DND-41 (cell line): ENCODE measurements at regions not wholly inside any gene's neighbourhood (a gene's known extent, or its start where the extent isn't known, plus 50 kb on each side); places are given as distances from the start of the nearest gene placed in this dataset.

Experiments
- ATAC-seq: fragments of 200-7000 bp; cut with Tn5 transposase; 3 replicates; pipeline ENCODE4 v1.9.1; 2021; ENCODE audit warnings: low read depth; ENCODE audit not compliant: insufficient read depth
- DNase-seq: peaks from one replicate; pipeline ENCODE4 v3.0.0-alpha.2; 2020
- H2AFZ ChIP-seq: 2 replicates; pipeline ENCODE4 v1.6.0; 2012; ENCODE audit warnings: low read depth, low read length
- H3K27ac ChIP-seq: 2 replicates; pipeline ENCODE4 v1.5.1; 2012; ENCODE audit warnings: low read length, inconsistent platforms
- H3K27me3 ChIP-seq: fragments of 200-600 bp; sonication (generic); 2 replicates; pipeline ENCODE4 v1.6.0; 2012; ENCODE audit warnings: low read length, mild to moderate bottlenecking, inconsistent platforms; ENCODE audit not compliant: insufficient read depth, poor library complexity
- H3K36me3 ChIP-seq: 2 replicates; pipeline ENCODE4 v1.5.1; 2012; ENCODE audit warnings: low read length, inconsistent platforms; ENCODE audit not compliant: insufficient read depth
- H3K4me1 ChIP-seq: 2 replicates; pipeline ENCODE4 v1.5.1; 2012; ENCODE audit warnings: mild to moderate bottlenecking, low read length; ENCODE audit not compliant: insufficient read depth
- H3K4me2 ChIP-seq: 2 replicates; pipeline ENCODE4 v1.6.0; 2012; ENCODE audit warnings: mild to moderate bottlenecking, moderate library complexity, low read length, inconsistent platforms; ENCODE audit not compliant: insufficient read depth
- H3K4me3 ChIP-seq, 2 experiments: fragments of 200-600 bp in 1 of 2; shearing (Covaris generic) in 1 of 2; 2 replicates each; pipeline ENCODE4 v1.5.1; 2012 to 2016; ENCODE audit warnings: inconsistent platforms in 2 of 2, low read length in 2 of 2, mild to moderate bottlenecking in 2 of 2, low read depth in 1 of 2, moderate library complexity in 1 of 2
- H3K79me2 ChIP-seq: 2 replicates; pipeline ENCODE4 v1.6.0; 2012; ENCODE audit warnings: low read length, inconsistent platforms; ENCODE audit not compliant: insufficient read depth
- H3K9ac ChIP-seq: 2 replicates; pipeline ENCODE4 v1.6.0; 2012; ENCODE audit warnings: low read depth, mild to moderate bottlenecking, inconsistent platforms, low read length, moderate library complexity
- H3K9me3 ChIP-seq: 2 replicates; pipeline ENCODE4 v1.5.1; 2012; ENCODE audit warnings: low read length, moderate library complexity, mild to moderate bottlenecking, inconsistent platforms; ENCODE audit not compliant: insufficient read depth, severe bottlenecking
- H4K20me1 ChIP-seq: 2 replicates; pipeline ENCODE4 v1.6.0; 2012; ENCODE audit warnings: low read length; ENCODE audit not compliant: insufficient read depth
- CTCF ChIP-seq: IDR thresholded peaks from 2 replicates; pipeline ENCODE4 v1.5.1; 2012; ENCODE audit warnings: borderline replicate concordance, low read length, moderate library complexity, mild to moderate bottlenecking; ENCODE audit not compliant: poor library complexity, severe bottlenecking; ENCODE audit errors: extremely low read depth
- EZH2 ChIP-seq: IDR thresholded peaks from 3 replicates; pipeline ENCODE4 v1.6.1; 2012; ENCODE audit warnings: borderline replicate concordance, low read depth, mild to moderate bottlenecking, moderate library complexity, low read length, inconsistent platforms; ENCODE audit not compliant: severe bottlenecking

- H3K27ac ChIP-seq, result no peak overlapping the region
- H3K79me2 ChIP-seq, result no peaks in the 10 kb centered on the region
- H3K9me3 ChIP-seq, result no peaks in the 10 kb centered on the region
- no peak overlapping the region for H2AFZ ChIP-seq
- H4K20me1 ChIP-seq, result no peaks in the 10 kb centered on the region
- DNase-seq (no peak), ATAC-seq (no peak)
- no peaks in the 10 kb centered on the region for H3K4me1 ChIP-seq
- no peak overlapping the region for H3K4me2 ChIP-seq
- TF ChIP-seq EZH2, result no peak
- TF ChIP-seq CTCF, result no peak
- no peak overlapping the region for H3K4me3 ChIP-seq
- H3K27me3 ChIP-seq, result no peaks in the 10 kb centered on the region
- H3K36me3 ChIP-seq, result no peaks in the 10 kb centered on the region
- no peak overlapping the region for H3K9ac ChIP-seq
These were observed 1228.3 kb upstream of the PCDH20 start for GRCh38 chr13:62643799-62644524.

DNA sequence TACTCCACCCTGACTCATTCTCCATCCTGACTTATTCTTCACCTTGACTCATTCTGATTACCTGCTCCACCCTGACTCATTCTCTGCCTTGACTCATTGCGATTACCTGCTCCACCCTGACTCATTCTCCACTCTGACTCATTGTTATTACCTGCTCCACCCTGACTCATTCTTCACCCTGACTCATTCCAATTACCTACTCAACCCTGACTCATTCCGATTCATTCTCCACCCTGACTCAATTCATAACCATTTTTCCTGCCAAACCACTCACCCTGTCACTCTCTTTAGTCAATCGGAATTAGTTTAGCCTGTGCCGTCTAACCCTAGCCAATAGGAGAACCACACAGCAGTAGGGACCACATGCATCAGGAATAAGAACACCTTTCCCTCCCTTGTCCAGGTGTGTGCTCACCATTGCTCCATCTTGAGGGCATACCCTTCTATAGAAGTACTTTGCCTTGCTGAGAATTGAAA lies 1227.4 kb upstream of the PCDH20 start:
- H3K4me3 ChIP-seq, result no peak overlapping the region
- H3K4me2 ChIP-seq, result no peak overlapping the region
- H3K79me2 ChIP-seq, result no peaks in the 10 kb centered on the region
- H2AFZ ChIP-seq, result no peak overlapping the region
- H3K4me1 ChIP-seq, result no peaks in the 10 kb centered on the region
- H3K9ac ChIP-seq, result no peak overlapping the region
- no peaks in the 10 kb centered on the region for H3K9me3 ChIP-seq
- DNase-seq, result no peak
- no peak for ATAC-seq
- H3K36me3 ChIP-seq, result no peaks in the 10 kb centered on the region
- no peaks in the 10 kb centered on the region for H4K20me1 ChIP-seq
- no peak overlapping the region for H3K27ac ChIP-seq
- no peaks in the 10 kb centered on the region for H3K27me3 ChIP-seq
- TF ChIP-seq EZH2 (no peak), CTCF (no peak)

GRCh38 chr13:62635161-62635560 lies 1219.5 kb upstream of the PCDH20 start:
- Histone ChIP-seq H3K9ac (no peak overlapping the region), H3K4me1 (no peaks in the 10 kb centered on the region), H3K27ac (no peak overlapping the region), H3K4me3 (no peak overlapping the region), H3K79me2 (no peaks in the 10 kb centered on the region), H4K20me1 (no peaks in the 10 kb centered on the region), H2AFZ (no peak overlapping the region), H3K27me3 (no peaks in the 10 kb centered on the region), H3K36me3 (no peaks in the 10 kb centered on the region), H3K9me3 (no peaks in the 10 kb centered on the region), H3K4me2 (no peak overlapping the region)
- ATAC-seq, result no peak
- no peak for DNase-seq
- TF ChIP-seq CTCF (no peak), EZH2 (no peak)

GRCh38 chr13:62633448-62633847 lies 1217.8 kb upstream of the PCDH20 start:
- H3K79me2 ChIP-seq, result no peaks in the 10 kb centered on the region
- no peak overlapping the region for H2AFZ ChIP-seq
- no peak overlapping the region for H3K9ac ChIP-seq
- TF ChIP-seq EZH2 (no peak), CTCF (no peak)
- H3K4me2 ChIP-seq, result no peak overlapping the region
- no peak overlapping the region for H3K27ac ChIP-seq
- no peak overlapping the region for H3K4me3 ChIP-seq
- H3K36me3 ChIP-seq, result no peaks in the 10 kb centered on the region
- ATAC-seq, result no peak
- no peaks in the 10 kb centered on the region for H3K9me3 ChIP-seq
- no peaks in the 10 kb centered on the region for H4K20me1 ChIP-seq
- DNase-seq, result no peak
- H3K27me3 ChIP-seq, result no peaks in the 10 kb centered on the region
- H3K4me1 ChIP-seq, result no peaks in the 10 kb centered on the region
